ENCODE measurements at regions not wholly inside any gene's neighbourhood (a gene's known extent, or its start where the extent isn't known, plus 50 kb on each side); places are given as distances from the start of the nearest gene placed in this dataset.
"Not testable (repeated sequence)": the region's sequence is repeated elsewhere in the genome, so short reads cannot be mapped to it uniquely, and the experiment has no call there.

DNA sequence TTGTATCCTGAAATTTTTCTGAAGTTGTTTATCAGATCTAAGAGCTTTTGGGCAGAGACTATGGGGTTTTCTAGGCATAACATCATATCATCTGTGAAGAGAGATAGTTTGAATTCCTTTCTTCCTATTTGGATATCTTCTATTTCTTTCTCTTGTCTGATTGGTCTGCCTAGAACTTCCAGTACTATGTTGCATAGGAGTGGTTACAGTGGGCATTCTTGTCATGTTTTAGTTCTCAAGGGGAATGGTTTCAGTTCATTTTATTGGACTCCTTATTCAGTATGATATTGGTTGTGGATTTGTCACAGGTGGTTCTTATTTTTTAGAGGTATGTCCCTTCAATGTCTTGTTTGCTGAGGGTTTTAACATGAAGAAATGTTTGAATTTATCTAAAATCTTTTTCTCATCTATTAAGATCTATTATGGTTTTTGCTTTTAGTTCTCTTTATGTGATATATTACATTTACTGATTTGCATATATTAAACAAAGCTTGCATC is 286.6 kb upstream of the C1QTNF3 start:
- DNase-seq: not testable (repeated sequence)

GRCh38 chr5:34331928-34332454 is 289.0 kb upstream of the C1QTNF3 start:
- DNase-seq: not testable (repeated sequence)

GRCh38 chr5:34339408-34340001 is 296.5 kb upstream of the C1QTNF3 start:
- not testable (repeated sequence) for DNase-seq

- not testable (repeated sequence) for DNase-seq
These were observed 301.7 kb upstream of the RAI14 start for GRCh38 chr5:34354440-34354839.

DNA sequence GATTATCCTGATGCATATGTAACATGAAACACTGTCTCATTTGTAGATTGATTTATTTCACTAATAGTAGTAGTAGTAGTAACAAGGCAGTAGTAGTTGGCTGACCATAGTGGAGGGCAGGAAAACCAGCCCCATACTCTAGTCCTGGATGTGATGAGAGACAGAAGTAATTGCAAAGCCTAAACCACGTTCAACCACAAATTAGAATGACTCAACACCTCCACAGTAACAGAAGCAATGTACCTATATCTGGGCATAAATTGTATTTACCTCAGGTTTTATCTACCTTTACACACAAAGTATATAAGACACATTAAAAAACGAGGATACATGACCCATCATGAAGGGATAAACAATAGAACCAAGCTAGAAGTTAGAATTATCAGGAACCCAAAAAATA is 284.7 kb upstream of the RAI14 start:
- DNase-seq: not testable (repeated sequence)

- not testable (repeated sequence) for DNase-seq
These were observed 284.3 kb upstream of the RAI14 start for GRCh38 chr5:34371817-34372216.

- not testable (repeated sequence) for DNase-seq
These were observed 283.4 kb upstream of the RAI14 start for GRCh38 chr5:34372739-34373138.

DNA sequence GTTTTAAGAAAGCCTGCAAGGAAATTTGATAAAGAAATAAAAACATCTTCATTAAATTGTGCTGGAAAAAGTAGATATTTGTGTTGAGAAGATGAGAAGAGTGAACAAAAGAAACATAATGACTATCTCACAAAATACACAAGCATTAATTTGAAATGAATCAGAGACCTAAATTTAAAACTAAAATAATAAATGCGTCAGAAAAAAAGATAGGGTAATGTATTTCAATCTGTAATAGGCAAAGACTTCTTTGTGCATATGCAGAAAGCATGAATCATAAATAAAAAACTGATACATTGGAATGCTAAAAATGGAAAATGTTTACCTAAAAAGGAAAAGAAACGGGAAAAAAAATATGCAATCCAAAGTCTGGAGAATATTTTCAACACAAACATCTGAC is 278.5 kb upstream of the RAI14 start:
- not testable (repeated sequence) for DNase-seq

- DNase-seq: not testable (repeated sequence)
These were observed 277.6 kb upstream of the RAI14 start for GRCh38 chr5:34378498-34378897.

- DNase-seq: not testable (repeated sequence)
These were observed 267.4 kb upstream of the RAI14 start for GRCh38 chr5:34388754-34389153.

DNA sequence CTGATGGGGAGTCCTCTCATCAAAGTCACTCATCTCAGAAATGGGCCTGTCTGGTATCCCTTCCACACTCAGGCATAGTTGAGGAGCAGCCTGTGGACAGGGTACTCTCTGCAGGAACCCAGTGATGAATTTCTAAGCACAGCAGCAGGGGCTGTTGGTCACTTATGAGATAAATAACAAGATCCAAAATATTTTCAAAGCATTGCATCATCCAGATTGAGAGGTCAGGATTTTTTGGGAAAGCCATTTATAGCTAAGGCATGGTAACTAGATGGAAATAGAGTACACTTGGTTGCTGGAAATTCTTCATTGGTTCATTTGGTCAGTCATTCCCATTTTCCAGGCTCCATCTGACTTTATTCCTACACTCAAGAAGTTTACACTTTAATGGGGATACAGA is 246.8 kb upstream of the RAI14 start:
- no peak for DNase-seq

DNA sequence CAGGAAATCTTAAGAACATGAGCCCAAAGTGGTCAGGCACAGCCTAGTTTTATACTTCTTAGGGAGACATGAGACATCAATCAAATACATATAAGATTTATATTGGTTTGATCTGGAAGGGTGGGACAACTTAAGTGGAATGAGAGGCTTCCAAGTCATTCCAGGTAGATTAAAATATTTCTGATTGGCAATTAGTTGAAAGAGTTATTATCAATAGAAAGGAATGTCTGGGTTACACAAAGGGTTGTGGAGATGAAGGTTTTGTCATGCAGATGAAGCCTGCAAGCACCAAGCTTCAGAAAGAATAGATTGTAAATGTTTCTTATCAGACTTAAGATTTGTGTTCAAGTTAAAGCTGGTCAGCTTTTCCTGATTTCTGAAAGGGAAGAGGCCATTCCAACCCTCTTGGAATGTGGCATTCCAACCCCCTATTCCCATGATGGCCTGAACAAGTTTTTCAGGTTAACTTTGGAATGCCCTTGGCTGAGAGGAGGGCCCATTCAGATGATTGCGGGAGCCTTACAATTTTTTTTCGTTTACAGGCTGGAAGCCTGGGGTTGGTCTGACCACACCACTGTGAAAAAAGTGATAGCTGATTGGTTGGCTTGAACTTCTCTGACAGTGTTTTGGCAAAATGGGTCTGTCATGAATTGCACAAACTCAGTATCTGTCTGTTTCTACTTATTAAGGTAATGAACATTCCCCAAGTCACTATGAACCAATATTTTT is 245.6 kb upstream of the RAI14 start:
- DNase-seq: no peak

DNA sequence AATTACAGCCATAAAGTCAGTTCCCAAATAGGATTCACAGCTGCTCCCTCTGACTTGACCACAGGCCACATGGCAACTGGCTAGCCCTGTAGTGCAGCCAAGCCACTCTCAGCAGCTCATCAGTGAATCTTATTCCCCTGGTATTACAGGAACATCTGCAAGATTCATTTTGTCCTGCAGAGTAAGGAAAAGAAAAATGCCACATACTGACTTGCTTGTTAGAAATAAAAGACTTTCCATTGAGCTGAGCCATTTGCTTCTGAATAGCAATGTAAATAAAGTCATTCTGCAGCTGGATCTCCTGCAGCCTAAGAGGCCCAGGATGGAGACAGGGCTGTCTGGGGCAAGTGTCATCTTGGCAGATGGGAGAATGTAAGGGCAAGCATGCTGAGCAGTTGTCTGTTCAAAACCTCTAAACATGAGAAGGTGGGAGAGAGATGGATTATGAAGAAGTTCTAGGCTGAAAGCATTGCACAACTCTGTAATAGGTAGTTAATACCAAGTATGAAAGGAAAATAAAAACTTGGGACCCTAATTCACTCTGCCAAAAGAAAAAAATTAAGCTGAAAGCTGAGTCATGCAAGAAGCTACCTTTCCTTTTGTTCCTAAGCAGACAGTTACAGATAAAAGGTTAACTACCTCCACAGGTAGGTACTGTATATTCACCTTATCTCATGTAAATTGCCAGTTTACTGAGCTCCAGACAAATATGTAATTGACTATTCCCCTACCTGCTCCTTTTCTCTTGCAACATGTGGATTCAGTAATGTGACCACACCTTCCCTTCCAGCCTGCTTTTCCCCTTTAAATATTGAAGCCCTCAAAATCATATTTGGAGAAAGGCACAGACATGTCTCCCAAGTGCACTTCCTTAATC is 244.4 kb upstream of the RAI14 start:
- DNase-seq: no peak

DNA sequence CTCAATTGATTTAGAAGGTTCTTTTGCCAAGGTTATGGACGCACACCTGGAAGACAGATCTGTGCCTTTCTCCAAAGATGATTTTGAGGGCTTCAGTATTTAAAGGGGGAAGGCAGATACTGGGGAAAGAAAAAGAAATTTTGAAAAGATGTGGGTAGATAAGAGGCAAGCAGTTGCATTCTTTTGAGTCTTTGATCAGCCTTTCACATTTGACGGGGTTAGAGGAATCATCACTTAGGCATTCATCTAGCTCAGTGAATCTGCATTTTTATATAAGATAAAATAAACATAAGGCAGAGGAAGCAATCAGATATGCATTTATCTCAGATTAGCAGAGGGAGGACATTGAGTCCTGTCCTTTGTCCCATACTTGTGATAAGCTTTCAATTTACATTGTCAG is 243.4 kb upstream of the RAI14 start:
- DNase-seq: no peak

DNA sequence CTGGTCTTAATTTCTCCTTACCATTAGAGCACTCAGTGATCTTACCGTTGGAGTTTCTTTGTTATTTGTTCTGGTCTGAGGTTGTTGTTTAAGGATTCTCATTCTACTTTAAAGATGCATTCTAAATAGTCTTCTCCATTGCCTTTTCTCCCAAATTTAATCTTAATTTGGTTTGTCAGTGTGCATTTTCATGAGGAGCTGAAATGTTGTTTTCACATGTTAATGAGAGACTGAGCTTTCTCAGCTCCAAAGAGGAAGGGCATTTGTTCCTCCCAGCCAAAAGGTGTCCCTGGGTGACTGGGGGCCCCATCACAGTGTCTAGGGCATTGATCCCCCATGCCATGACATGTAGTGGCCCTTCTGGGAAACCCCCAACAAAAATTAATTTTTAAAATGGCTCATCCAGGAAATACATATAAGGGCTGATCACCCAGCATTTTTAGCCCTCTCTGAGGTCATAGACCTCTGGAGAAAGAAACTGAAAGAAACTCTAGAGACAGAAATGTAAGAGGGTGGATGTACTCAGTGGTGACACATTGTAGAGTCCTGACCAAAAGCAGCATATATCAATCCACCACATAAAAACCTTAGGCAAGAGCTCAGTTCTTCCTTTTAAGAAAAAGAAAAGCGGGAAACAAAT is 240.4 kb upstream of the RAI14 start:
- no peak for DNase-seq

- DNase-seq: no peak
These were observed 239.6 kb upstream of the RAI14 start for GRCh38 chr5:34416501-34417008.

DNA sequence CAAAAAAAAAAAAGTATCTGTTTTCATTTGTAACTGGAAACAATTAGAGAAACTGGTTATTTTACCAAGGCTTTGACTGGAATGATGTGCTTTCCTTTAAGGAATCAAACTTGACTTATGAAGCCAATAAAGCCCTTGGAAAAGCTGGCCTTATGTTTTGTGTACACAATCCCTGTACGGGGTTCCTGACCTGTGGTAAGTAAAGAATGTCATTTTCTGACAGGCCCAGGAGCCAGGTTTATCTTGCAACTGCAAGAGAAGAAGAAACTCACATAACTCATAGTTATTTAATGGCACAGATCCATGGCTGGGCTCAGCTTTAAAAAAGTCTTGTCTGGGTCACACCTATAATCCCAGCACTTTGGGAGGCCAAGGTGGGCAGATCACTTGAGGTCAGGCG is 235.9 kb upstream of the RAI14 start:
- not testable (repeated sequence) for DNase-seq

- DNase-seq: no peak
These were observed 219.2 kb upstream of the RAI14 start for GRCh38 chr5:34436761-34437501.

DNA sequence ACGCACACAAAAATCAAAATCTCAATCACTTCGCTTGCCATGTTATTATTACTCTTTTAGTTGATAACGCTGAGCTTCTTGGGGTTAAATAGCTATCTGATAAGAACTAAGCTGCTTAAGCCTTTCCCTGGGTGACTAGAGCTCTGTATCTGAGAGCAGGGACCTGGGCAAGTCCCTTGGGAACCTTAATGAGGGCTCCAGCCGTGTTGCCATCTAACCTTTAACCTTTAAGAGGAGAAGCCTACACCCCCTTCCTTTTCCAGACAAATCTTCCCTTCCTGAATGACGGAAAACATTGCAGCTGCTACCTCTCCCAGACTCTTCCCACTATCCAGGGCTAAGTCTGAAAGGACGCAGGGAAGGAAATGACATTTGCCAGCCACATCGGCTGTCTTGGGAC is 216.5 kb upstream of the RAI14 start:
- DNase-seq: no peak

DNA sequence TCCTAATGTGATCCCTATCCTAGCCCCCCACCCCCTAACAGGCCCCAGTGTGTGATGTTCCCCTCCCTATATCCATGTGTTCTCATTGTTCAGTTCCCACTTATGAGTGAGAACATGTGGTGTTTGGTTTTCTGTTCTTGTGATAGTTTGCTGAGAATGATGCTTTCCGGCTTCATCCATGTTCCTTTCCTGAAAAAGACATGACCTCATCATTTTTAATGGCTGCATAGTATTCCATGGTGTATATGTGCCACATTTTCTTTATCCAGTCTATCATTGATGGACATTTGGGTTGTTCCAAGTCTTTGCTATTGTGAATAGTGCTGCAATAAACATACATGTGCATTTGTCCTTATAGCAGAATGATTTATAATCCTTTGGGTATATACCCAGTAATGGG is 214.4 kb upstream of the RAI14 start:
- not testable (repeated sequence) for DNase-seq

DNA sequence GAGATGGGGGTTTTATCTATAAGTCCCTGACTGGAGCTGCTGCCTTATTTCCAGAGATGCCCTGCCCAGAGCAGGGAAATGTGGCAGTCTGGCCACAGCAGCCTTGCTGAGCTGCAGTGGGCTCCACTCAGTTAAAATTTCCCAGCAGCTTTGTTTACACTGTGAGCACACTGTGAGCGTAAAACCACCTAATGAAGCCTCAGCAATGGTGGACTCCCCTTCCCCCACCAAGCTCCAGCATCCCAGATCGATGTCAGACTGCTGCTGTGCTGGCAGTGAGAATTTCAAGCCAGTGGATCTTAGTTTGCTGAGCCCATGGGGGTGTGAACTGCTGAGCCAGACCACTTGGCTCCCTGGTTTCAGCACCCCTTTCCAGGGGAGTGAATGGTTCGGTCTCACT is 208.7 kb upstream of the RAI14 start:
- no peak for DNase-seq

DNA sequence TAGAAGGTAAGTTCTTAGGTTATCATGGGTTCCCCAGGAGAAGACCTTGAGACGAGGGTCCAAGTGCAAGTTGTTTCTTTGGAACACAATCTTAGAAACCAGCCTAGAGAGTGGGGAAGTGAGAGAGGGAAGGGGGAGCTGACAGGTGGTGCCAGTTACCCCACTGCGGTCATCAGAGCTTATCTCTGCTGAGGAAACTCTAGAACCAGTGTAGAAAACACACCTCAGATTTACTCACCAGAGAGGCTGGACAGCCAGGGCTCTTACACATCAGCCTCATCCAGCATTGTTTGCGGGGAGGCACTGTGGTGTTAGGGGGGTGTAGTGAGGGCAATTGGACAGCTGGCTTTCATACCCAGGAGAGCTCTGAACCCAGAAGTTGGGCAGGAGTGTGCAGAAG is 206.5 kb upstream of the RAI14 start:
- DNase-seq: no peak

Data from SIG-M5 (cell line).